IPS-18a (cell line): ENCODE measurements at regions not wholly inside any gene's neighbourhood (a gene's known extent, or its start where the extent isn't known, plus 50 kb on each side); places are given as distances from the start of the nearest gene placed in this dataset.

ENCODE experiments used
- H3K27ac ChIP-seq: one replicate; pipeline ENCODE4 v1.5.1; 2013; ENCODE audit warnings: low read length
- H3K27me3 ChIP-seq: one replicate; pipeline ENCODE4 v1.6.1; 2013; ENCODE audit warnings: mild to moderate bottlenecking, low read length; ENCODE audit not compliant: control insufficient read depth, insufficient read depth
- H3K36me3 ChIP-seq: one replicate; pipeline ENCODE4 v1.6.1; 2013; ENCODE audit warnings: low read depth, low read length; ENCODE audit not compliant: control insufficient read depth
- H3K4me1 ChIP-seq: one replicate; pipeline ENCODE4 v1.6.1; 2013; ENCODE audit warnings: low read depth, low read length; ENCODE audit not compliant: control insufficient read depth
- H3K4me3 ChIP-seq: one replicate; pipeline ENCODE4 v1.5.1; 2013; ENCODE audit warnings: low read length
- H3K9ac ChIP-seq: one replicate; pipeline ENCODE4 v1.6.1; 2013; ENCODE audit warnings: mild to moderate bottlenecking, low read length, moderate library complexity
- H3K9me3 ChIP-seq: one replicate; pipeline ENCODE4 v1.6.1; 2013; ENCODE audit warnings: low read depth, low read length; ENCODE audit not compliant: control insufficient read depth

DNA sequence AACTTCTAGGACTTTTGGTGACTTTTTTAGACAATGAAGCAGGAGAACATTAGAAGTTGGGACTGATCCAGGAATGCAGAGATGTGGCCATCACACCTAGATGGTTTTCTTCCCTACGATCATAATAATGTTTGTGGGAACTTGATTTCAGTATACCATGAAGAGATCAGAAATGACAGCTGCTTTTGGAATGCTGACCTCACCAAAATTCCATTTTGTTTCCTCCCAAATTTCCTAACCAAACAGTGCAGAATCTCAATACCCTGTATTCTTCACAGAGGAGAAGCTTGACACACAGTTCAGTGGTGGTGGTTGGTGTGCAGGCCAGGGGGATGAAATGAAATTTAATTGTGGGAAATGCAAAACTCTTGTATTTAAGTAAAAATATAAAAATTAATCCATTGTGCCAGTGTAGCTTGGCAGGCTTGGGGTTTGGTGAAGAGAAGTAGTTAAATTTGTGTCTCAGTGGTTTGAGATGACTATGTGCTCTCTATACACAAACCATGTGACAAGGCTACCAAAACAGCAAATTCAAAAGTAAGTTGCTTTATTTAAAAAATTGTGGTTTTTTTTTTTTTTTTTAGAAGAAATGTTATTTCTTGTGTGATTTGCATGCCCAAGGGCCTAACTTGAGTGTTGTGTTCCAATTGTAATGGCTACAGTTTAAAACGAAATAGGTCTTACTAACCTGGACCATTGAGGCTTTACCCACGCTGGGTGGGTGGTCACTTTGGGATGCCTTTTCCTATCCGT, 252.4 kb downstream of the LPIN1 start:
- H3K9ac ChIP-seq: no peak overlapping the region
- H3K36me3 ChIP-seq: no peaks in the 10 kb centered on the region
- H3K9me3 ChIP-seq: no peaks in the 10 kb centered on the region
- H3K27ac ChIP-seq: no peak overlapping the region
- no peak overlapping the region for H3K4me3 ChIP-seq
- H3K4me1 ChIP-seq: no peaks in the 10 kb centered on the region
- H3K27me3 ChIP-seq: no peaks in the 10 kb centered on the region

DNA sequence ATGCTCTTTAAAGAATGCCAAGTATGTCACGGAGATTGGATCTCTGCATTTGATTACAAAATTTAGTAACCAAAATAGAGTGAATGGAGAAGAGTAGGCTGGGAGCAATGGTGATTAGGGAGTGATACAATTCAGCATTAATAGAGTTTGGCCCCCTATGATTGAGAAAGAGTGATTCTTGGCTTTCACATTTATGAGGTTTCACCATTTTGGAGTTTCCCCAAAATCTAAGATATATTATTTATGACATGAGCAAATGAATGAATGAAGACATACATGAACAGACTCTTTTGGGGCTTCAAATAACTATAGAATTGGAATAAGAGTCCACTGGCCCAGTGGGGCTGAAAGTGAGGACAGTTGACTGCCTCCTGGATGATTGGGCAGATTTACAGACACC, 255.2 kb downstream of the LPIN1 start:
- Histone ChIP-seq H3K27ac (no peak overlapping the region), H3K4me3 (no peak overlapping the region), H3K4me1 (peaks cover 9% of the 10 kb centered on the region), H3K27me3 (no peaks in the 10 kb centered on the region), H3K9ac (no peak overlapping the region), H3K9me3 (no peaks in the 10 kb centered on the region), H3K36me3 (no peaks in the 10 kb centered on the region)

GRCh38 chr2:12002215-12002614, 255.8 kb downstream of the LPIN1 start:
- H3K36me3 ChIP-seq: no peaks in the 10 kb centered on the region
- no peaks in the 10 kb centered on the region for H3K27me3 ChIP-seq
- H3K4me1 ChIP-seq: peaks cover 15% of the 10 kb centered on the region
- no peak overlapping the region for H3K27ac ChIP-seq
- H3K9ac ChIP-seq: no peak overlapping the region
- H3K9me3 ChIP-seq: no peaks in the 10 kb centered on the region
- no peak overlapping the region for H3K4me3 ChIP-seq

- Histone ChIP-seq H3K36me3 (no peaks in the 10 kb centered on the region), H3K27ac (no peak overlapping the region), H3K4me1 (peaks cover 17% of the 10 kb centered on the region), H3K27me3 (no peaks in the 10 kb centered on the region), H3K9me3 (no peaks in the 10 kb centered on the region), H3K4me3 (no peak overlapping the region), H3K9ac (no peak overlapping the region)
These were observed 258.3 kb downstream of the LPIN1 start for GRCh38 chr2:12004713-12005112.

DNA sequence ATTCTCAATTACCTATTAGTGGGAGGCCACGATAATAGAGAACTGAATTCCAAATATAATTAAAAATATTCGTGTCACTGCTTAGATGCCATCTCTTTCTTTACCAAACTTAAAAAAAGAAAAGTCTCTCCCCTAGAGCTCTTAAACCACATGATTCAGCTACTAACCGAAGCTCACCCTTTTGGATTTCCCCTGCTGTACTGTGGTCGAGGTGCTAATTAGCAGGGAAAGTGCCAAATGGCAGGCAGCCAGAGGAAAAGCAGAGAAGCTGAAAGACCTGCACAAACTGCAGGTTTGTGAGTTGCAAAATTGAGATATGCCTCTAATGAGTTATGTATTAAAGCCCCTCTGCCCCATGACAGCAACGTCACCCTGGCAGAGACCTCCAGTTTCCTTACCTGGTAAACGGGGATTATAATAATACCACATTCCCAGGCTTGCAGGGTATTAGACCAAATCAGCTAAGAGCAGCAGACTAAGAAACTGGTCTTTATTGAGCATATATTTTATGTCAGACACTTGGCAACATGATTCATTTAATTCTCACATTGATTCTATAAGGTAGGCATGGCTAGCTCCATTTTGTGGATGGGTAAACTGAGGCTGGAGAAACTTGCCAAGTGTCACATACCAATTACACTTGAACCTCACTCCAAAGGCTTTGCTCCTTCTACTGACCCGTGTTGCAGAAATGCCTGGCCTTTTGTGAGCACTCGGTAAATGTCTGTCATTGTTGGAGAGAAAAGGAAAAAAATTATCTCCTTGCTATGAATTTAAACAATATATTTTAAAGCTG, 259.7 kb downstream of the LPIN1 start:
- Histone ChIP-seq H3K27ac (no peak overlapping the region), H3K27me3 (no peaks in the 10 kb centered on the region), H3K36me3 (no peaks in the 10 kb centered on the region), H3K9me3 (no peaks in the 10 kb centered on the region), H3K4me1 (peaks cover 17% of the 10 kb centered on the region), H3K9ac (peak overlapping the region; percentile 26), H3K4me3 (no peak overlapping the region)

GRCh38 chr2:12006850-12007249, 260.4 kb downstream of the LPIN1 start:
- H3K4me3 ChIP-seq: no peak overlapping the region
- H3K9me3 ChIP-seq: no peaks in the 10 kb centered on the region
- H3K27ac ChIP-seq: no peak overlapping the region
- H3K9ac ChIP-seq: peak overlapping the region; percentile 26
- no peaks in the 10 kb centered on the region for H3K36me3 ChIP-seq
- H3K4me1 ChIP-seq: peaks cover 17% of the 10 kb centered on the region
- no peaks in the 10 kb centered on the region for H3K27me3 ChIP-seq

GRCh38 chr2:12007282-12007681, 260.9 kb downstream of the LPIN1 start:
- Histone ChIP-seq H3K4me1 (peaks cover 17% of the 10 kb centered on the region), H3K27me3 (no peaks in the 10 kb centered on the region), H3K9ac (peak overlapping the region; percentile 26), H3K9me3 (no peaks in the 10 kb centered on the region), H3K4me3 (no peak overlapping the region), H3K36me3 (no peaks in the 10 kb centered on the region), H3K27ac (no peak overlapping the region)

DNA sequence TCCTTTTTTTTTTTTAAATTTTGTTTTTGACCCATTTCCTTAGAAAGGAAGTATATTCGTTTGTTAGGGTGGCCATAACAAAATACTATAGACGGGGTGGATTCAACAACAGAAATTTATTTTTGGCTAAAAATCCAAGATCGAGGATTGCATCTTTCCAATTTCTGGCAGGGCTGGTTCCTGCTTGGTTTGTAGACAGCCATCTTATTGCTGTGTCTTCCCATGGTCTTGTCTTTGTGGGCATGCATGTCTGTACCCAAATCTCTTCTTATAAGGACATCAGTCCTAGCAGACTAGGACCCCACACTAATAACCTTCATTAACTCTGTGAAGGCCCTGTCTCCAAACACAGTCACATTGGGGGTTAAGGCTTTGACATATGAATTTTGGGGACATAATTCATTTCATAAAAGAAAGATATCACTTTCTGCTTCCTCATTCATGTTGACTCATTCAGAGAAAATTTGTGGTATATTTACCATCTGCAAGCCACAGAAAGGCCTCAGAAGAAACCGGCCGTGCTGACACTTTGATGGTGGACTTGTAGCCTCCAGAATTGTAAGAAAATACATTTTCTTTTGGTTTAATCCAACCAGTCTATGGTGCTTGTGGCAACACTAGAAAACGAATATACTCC, 262.1 kb downstream of the LPIN1 start:
- Histone ChIP-seq H3K4me3 (no peak overlapping the region), H3K4me1 (peaks cover 17% of the 10 kb centered on the region), H3K9me3 (no peaks in the 10 kb centered on the region), H3K27ac (no peak overlapping the region), H3K9ac (no peak overlapping the region), H3K27me3 (no peaks in the 10 kb centered on the region), H3K36me3 (no peaks in the 10 kb centered on the region)

DNA sequence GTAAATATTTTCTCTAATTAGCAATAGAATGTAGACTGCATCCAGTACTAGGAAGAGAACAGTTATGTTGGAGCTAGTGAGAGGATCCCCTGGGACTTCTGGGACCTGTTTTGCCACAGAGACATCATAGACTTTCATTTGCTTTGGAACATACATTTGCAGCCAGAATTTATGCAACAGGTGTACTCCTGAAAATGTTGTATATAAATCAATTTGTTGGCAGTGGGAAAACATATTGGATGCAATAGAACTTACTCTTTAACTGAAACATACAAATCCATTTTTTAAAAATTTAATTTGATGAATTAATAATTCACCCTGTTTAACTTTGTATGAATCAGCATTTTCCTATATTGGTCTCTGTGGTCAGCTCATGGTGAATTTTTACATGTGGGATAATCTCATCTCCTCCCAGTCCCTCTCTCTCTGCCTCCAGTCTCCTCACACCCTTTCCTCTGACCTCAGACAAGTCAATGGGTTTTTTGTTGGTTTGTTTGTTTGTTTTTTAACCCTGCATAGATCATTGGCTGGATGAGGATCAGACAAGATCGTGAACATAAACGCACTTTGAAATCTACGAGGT, 263.0 kb downstream of the LPIN1 start:
- Histone ChIP-seq H3K27ac (no peak overlapping the region), H3K36me3 (no peaks in the 10 kb centered on the region), H3K27me3 (no peaks in the 10 kb centered on the region), H3K9ac (no peak overlapping the region), H3K4me3 (no peak overlapping the region), H3K4me1 (peaks cover 17% of the 10 kb centered on the region), H3K9me3 (no peaks in the 10 kb centered on the region)

- no peaks in the 10 kb centered on the region for H3K27me3 ChIP-seq
- no peak overlapping the region for H3K9ac ChIP-seq
- H3K9me3 ChIP-seq: no peaks in the 10 kb centered on the region
- no peaks in the 10 kb centered on the region for H3K36me3 ChIP-seq
- H3K27ac ChIP-seq: no peak overlapping the region
- no peak overlapping the region for H3K4me3 ChIP-seq
- H3K4me1 ChIP-seq: peaks cover 17% of the 10 kb centered on the region
These were observed 263.6 kb downstream of the LPIN1 start for GRCh38 chr2:12010059-12010458.

- Histone ChIP-seq H3K36me3 (no peaks in the 10 kb centered on the region), H3K9me3 (no peaks in the 10 kb centered on the region), H3K9ac (no peak overlapping the region), H3K4me3 (no peak overlapping the region), H3K27me3 (no peaks in the 10 kb centered on the region), H3K27ac (no peak overlapping the region), H3K4me1 (peaks cover 16% of the 10 kb centered on the region)
These were observed 264.3 kb downstream of the LPIN1 start for GRCh38 chr2:12010779-12011178.
